ENCODE measurements at regions not wholly inside any gene's neighbourhood (a gene's known extent, or its start where the extent isn't known, plus 50 kb on each side); places are given as distances from the start of the nearest gene placed in this dataset.
"Not testable (repeated sequence)": the region's sequence is repeated elsewhere in the genome, so short reads cannot be mapped to it uniquely, and the experiment has no call there.

DNA sequence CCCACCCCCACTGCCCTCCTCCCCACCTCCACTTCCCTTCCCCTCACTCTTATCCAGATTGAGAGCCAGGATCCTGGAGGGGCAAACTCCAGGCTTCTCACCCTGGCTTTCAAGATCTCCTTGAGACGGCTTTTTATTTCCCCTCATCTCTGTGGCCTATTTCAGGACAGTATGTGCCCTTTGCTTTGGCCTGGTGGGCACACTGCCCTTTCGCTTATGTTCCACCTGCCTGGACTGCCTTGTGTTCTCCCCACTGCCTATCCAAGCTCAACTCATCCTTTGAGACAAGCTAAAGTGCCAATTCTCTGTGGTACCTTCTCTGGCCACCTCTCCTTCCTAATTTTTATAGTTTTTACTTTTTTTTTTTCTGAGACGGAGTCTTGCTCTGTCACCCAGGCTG lies 95.9 kb upstream of the SEC22B start:
- not testable (repeated sequence) for TF ChIP-seq EZH2phosphoT487 (IDR thresholded peaks at IDR 0.05; ENCODE audit: low read length)
- TF ChIP-seq, protein P1, sequence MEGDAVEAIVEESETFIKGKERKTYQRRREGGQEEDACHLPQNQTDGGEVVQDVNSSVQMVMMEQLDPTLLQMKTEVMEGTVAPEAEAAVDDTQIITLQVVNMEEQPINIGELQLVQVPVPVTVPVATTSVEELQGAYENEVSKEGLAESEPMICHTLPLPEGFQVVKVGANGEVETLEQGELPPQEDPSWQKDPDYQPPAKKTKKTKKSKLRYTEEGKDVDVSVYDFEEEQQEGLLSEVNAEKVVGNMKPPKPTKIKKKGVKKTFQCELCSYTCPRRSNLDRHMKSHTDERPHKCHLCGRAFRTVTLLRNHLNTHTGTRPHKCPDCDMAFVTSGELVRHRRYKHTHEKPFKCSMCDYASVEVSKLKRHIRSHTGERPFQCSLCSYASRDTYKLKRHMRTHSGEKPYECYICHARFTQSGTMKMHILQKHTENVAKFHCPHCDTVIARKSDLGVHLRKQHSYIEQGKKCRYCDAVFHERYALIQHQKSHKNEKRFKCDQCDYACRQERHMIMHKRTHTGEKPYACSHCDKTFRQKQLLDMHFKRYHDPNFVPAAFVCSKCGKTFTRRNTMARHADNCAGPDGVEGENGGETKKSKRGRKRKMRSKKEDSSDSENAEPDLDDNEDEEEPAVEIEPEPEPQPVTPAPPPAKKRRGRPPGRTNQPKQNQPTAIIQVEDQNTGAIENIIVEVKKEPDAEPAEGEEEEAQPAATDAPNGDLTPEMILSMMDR (IDR thresholded peaks at IDR 0.05; ENCODE audit: low read length), result not testable (repeated sequence)

Measured in MM.1S (cell line).